ENCODE measurements at regions not wholly inside any gene's neighbourhood (a gene's known extent, or its start where the extent isn't known, plus 50 kb on each side); places are given as distances from the start of the nearest gene placed in this dataset.

DNA sequence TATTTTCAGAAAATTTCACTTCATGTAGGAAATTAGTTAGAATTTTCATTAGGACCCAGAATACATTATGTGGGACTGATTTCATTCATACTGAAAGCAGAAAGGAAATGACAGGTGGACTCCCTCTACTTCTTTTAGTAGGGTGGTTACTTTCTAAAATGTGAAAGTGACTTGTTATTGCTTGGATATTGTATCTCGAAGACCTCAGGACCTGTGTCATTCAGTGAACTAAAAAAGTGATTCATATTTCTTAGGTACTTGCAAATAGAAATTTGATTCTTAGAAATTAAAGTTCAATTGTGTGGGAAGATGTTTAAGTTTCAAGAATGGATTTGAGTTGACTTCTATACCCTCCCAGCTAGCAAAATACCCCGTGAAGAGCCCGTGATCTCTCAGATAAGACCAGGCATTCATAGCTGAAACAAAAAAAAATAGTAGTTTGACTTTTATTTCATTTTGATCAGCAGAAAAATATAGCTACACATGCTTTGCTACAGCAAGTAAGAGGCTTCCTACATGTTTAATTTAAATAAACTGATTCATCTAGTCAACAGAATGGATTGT lies 1037.1 kb downstream of the GATA3 start:
- TF ChIP-seq CTCF (IDR thresholded peaks at IDR 0.05) (no peak), POLR2AphosphoS5 (IDR thresholded peaks at IDR 0.05; ENCODE audit: insufficient read depth in 1 of 2, low read depth in 1 of 2) (no peak), POLR2A (IDR thresholded peaks at IDR 0.05) (no peak)
